Peyer's patch (tissue), 4 donors: ENCODE measurements at regions not wholly inside any gene's neighbourhood (a gene's known extent, or its start where the extent isn't known, plus 50 kb on each side); places are given as distances from the start of the nearest gene placed in this dataset.

Experiments
- CTCF ChIP-seq, 6 experiments: fragments of 450-650 bp in 4 of 6; fragments of 200-600 bp in 2 of 6; sonication (generic) in 1 of 6; IDR thresholded peaks; one replicate each; pipeline ENCODE4 v1.5.1; 2017 to 2019; ENCODE audit warnings: antibody characterized with exemption in 6 of 6, mild to moderate bottlenecking in 3 of 6, moderate library complexity in 1 of 6
- POLR2A ChIP-seq, 2 donors: fragments of 450-650 bp; IDR thresholded peaks; one replicate each; pipeline ENCODE4 v1.5.1; 2017; ENCODE audit warnings: antibody characterized with exemption in 2 of 2, mild to moderate bottlenecking in 2 of 2, moderate library complexity in 2 of 2

- TF ChIP-seq POLR2A (IDR thresholded peaks at IDR 0.05) = no peak
- no peak for TF ChIP-seq CTCF (IDR thresholded peaks at IDR 0.05)
These were observed 174.0 kb upstream of the MYL2 start for GRCh38 chr12:111094157-111095010.
